K562 (cell line): ENCODE measurements at regions not wholly inside any gene's neighbourhood (a gene's known extent, or its start where the extent isn't known, plus 50 kb on each side); places are given as distances from the start of the nearest gene placed in this dataset.

ENCODE experiments used
- BRF1 ChIP-seq: IDR thresholded peaks from 3 replicates; pipeline ENCODE4 v1.6.1; 2011; ENCODE audit warnings: borderline replicate concordance, mild to moderate bottlenecking; ENCODE audit not compliant: insufficient read length; ENCODE audit errors: extremely low read depth
- CREB1 ChIP-seq, 2 experiments: sonication (generic) in 1 of 2; formaldehyde crosslinking in 1 of 2; IDR thresholded peaks; 2 replicates each; pipeline versions ENCODE4 v1.6.1 to v1.8.0; 2012 to 2022; ENCODE audit warnings: inconsistent platforms in 1 of 2, mild to moderate bottlenecking in 1 of 2, missing genetic modification reagents in 1 of 2, moderate library complexity in 1 of 2
- KLF16 ChIP-seq: IDR thresholded peaks from 2 replicates; pipeline ENCODE4 v1.6.1; 2016; ENCODE audit warnings: antibody characterized with exemption
- NBN ChIP-seq: fragments of 450-650 bp; IDR thresholded peaks from 2 replicates; pipeline ENCODE4 v1.6.1; 2016; ENCODE audit warnings: low read depth, mild to moderate bottlenecking
- NFIC ChIP-seq: fragments of 450-650 bp; IDR thresholded peaks from 2 replicates; pipeline ENCODE4 v1.6.1; 2017; ENCODE audit warnings: mild to moderate bottlenecking, inconsistent platforms
- POLR2A ChIP-seq: fragments of 450-650 bp; conservative IDR thresholded peaks from 2 replicates; pipeline ENCODE4 v1.6.1; 2016
- RAD21 ChIP-seq, 2 experiments: fragments of 250-450 bp in 1 of 2; fragments of 450-650 bp in 1 of 2; sonication (Bioruptor Pico) in 1 of 2; formaldehyde crosslinking in 1 of 2; IDR thresholded peaks in 1 of 2; conservative IDR thresholded peaks in 1 of 2; 2 replicates each; pipeline versions ENCODE4 v1.4.0 to v1.8.0; 2020 to 2022; ENCODE audit warnings: mild to moderate bottlenecking in 2 of 2, moderate library complexity in 1 of 2
- RFX5 ChIP-seq: IDR thresholded peaks from 2 replicates; pipeline ENCODE4 v1.6.1; 2011; ENCODE audit warnings: low read depth, mild to moderate bottlenecking, improper control_type of control experiment, low read length
- ZNF184 ChIP-seq: sonication (generic); formaldehyde crosslinking; IDR thresholded peaks from 2 replicates; pipeline ENCODE4 v1.5.0; 2020; ENCODE audit warnings: missing genetic modification reagents
- ZNF384 ChIP-seq: IDR thresholded peaks from 2 replicates; pipeline ENCODE4 v1.6.1; 2012; ENCODE audit warnings: low read depth, low read length, improper control_type of control experiment

GRCh38 chr11:42591841-42592240, 720.0 kb upstream of the API5 start:
- TF ChIP-seq ZNF384 (no peak), POLR2A (no peak), BRF1 (no peak), RAD21 (CRISPR knock-in tag; conservative IDR thresholded peaks at IDR 0.05 in 1 of 2, IDR thresholded peaks at IDR 0.05 in 1 of 2) (no peak), NBN (no peak), CREB1 (IDR thresholded peaks at IDR 0.05) (no peak), CREB1 (CRISPR knock-in tag; IDR thresholded peaks at IDR 0.05) (no peak), KLF16 (no peak), ZNF184 (CRISPR knock-in tag) (no peak), RFX5 (no peak), NFIC (no peak)
